CD14-positive monocyte (primary cell): ENCODE measurements at regions not wholly inside any gene's neighbourhood (a gene's known extent, or its start where the extent isn't known, plus 50 kb on each side); places are given as distances from the start of the nearest gene placed in this dataset.

Source experiments
- DNase-seq, 3 donors: peaks; one replicate each; pipeline ENCODE4 v3.0.0-alpha.2; 2011 to 2022
- H2AFZ ChIP-seq: 2 replicates; pipeline ENCODE4 v1.6.0; 2012; ENCODE audit warnings: mild to moderate bottlenecking, low read depth, low read length, inconsistent platforms; ENCODE audit not compliant: insufficient read depth, poor library complexity, severe bottlenecking
- H3K27ac ChIP-seq, 2 donors: 1 replicate in 1 of 2; 2 replicates in 1 of 2; pipeline ENCODE4 v1.5.1; 2012 to 2013; ENCODE audit warnings: low read length in 2 of 2, control low read depth in 1 of 2, inconsistent platforms in 1 of 2, low read depth in 1 of 2, mild to moderate bottlenecking in 1 of 2
- H3K27me3 ChIP-seq, 2 donors: one replicate each; pipeline versions ENCODE4 v1.6.0 to v1.6.1; 2011 to 2013; ENCODE audit warnings: low read length in 2 of 2; ENCODE audit not compliant: control insufficient read depth in 2 of 2, insufficient read depth in 2 of 2
- H3K36me3 ChIP-seq, 2 donors: replicated peaks in 1 of 2; 1 replicate in 1 of 2; 2 replicates in 1 of 2; pipeline versions ENCODE4 v1.5.1 to v1.6.1; 2012 to 2013; ENCODE audit warnings: low read length in 2 of 2, control low read depth in 1 of 2, inconsistent platforms in 1 of 2, mild to moderate bottlenecking in 1 of 2; ENCODE audit not compliant: insufficient read depth in 2 of 2, control insufficient read depth in 1 of 2
- H3K4me1 ChIP-seq, 2 donors: 1 replicate in 1 of 2; 2 replicates in 1 of 2; pipeline versions ENCODE4 v1.5.1 to v1.6.1; 2012 to 2013; ENCODE audit warnings: low read length in 2 of 2, control low read depth in 1 of 2, inconsistent platforms in 1 of 2, mild to moderate bottlenecking in 1 of 2, moderate library complexity in 1 of 2; ENCODE audit not compliant: insufficient read depth in 2 of 2, control insufficient read depth in 1 of 2
- H3K4me2 ChIP-seq: replicated peaks from 2 replicates; pipeline ENCODE3; 2012; ENCODE audit warnings: low read length, moderate library complexity, mild to moderate bottlenecking; ENCODE audit not compliant: poor library complexity, severe bottlenecking; ENCODE audit errors: extremely low read depth
- H3K4me3 ChIP-seq, 3 experiments: fragments of 200-600 bp in 1 of 3; sonication (generic) in 1 of 3; replicated peaks in 1 of 3; 1 replicate in 2 of 3; 2 replicates in 1 of 3; pipeline ENCODE4 v1.5.1; 2011 to 2013; ENCODE audit warnings: low read length in 3 of 3, mild to moderate bottlenecking in 3 of 3, control low read depth in 2 of 3, low read depth in 2 of 3, inconsistent platforms in 1 of 3, moderate library complexity in 1 of 3
- H3K79me2 ChIP-seq: 2 replicates; pipeline ENCODE4 v1.6.0; 2012; ENCODE audit warnings: mild to moderate bottlenecking, control low read depth, inconsistent platforms, low read length, moderate library complexity; ENCODE audit not compliant: insufficient read depth
- H3K9ac ChIP-seq: 2 replicates; pipeline ENCODE4 v1.6.0; 2017; ENCODE audit warnings: low read length, mild to moderate bottlenecking; ENCODE audit not compliant: insufficient read depth, poor library complexity, severe bottlenecking
- H3K9me3 ChIP-seq, 2 donors: replicated peaks in 1 of 2; 1 replicate in 1 of 2; 2 replicates in 1 of 2; pipeline versions ENCODE4 v1.5.1 to v1.6.1; 2012 to 2013; ENCODE audit warnings: low read length in 2 of 2, control low read depth in 1 of 2; ENCODE audit not compliant: control insufficient read depth in 1 of 2, insufficient read depth in 1 of 2
- H4K20me1 ChIP-seq: 2 replicates; pipeline ENCODE4 v1.6.0; 2012; ENCODE audit warnings: mild to moderate bottlenecking, low read length, control low read depth, moderate library complexity; ENCODE audit not compliant: insufficient read depth
- H3K27ac Mint-ChIP-seq, 7 donors: one replicate each; pipeline ENCODE4 v1.8.0; 2020; ENCODE audit warnings: mild to moderate bottlenecking in 7 of 7, mixed read lengths in 7 of 7, moderate library complexity in 6 of 7, inconsistent platforms in 2 of 7
- H3K27me3 Mint-ChIP-seq, 3 donors: one replicate each; pipeline ENCODE4 v1.8.0; 2021 to 2022; ENCODE audit warnings: low read depth in 3 of 3, mild to moderate bottlenecking in 3 of 3, mixed read lengths in 3 of 3, moderate library complexity in 3 of 3, inconsistent platforms in 1 of 3
- H3K36me3 Mint-ChIP-seq, 2 donors: one replicate each; pipeline ENCODE4 v1.8.0; 2020; ENCODE audit warnings: mixed read lengths in 2 of 2, inconsistent platforms in 1 of 2, mild to moderate bottlenecking in 1 of 2
- H3K4me1 Mint-ChIP-seq: one replicate; pipeline ENCODE4 v1.8.0; 2020; ENCODE audit warnings: mild to moderate bottlenecking, mixed read lengths
- H3K4me3 Mint-ChIP-seq, 2 donors: one replicate each; pipeline ENCODE4 v1.8.0; 2020; ENCODE audit warnings: mild to moderate bottlenecking in 2 of 2, mixed read lengths in 2 of 2, moderate library complexity in 1 of 2
- H3K9me3 Mint-ChIP-seq, 7 donors: one replicate each; pipeline ENCODE4 v1.8.0; 2020 to 2022; ENCODE audit warnings: mixed read lengths in 7 of 7, mild to moderate bottlenecking in 6 of 7, moderate library complexity in 6 of 7, inconsistent platforms in 2 of 7
- CTCF ChIP-seq: fragments of 200-600 bp; IDR thresholded peaks from one replicate; pipeline ENCODE4 v1.8.0; 2022; ENCODE audit warnings: antibody characterized with exemption, mild to moderate bottlenecking
- WGBS: methylation state at CpG from one replicate; pipeline ENCODE4 v1.1.5; 2013; ENCODE audit warnings: missing lambda C conversion rate; ENCODE audit not compliant: insufficient coverage; 5-methylcytosine and 5-hydroxymethylcytosine counted together
- intact Hi-C, 2 donors: fragments of 100-400 bp; cut with micrococcal nuclease; formaldehyde crosslinking; loops; one replicate each; pipeline versions ENCODE4 v1.15.0 to v1.15.1; 2023

DNA sequence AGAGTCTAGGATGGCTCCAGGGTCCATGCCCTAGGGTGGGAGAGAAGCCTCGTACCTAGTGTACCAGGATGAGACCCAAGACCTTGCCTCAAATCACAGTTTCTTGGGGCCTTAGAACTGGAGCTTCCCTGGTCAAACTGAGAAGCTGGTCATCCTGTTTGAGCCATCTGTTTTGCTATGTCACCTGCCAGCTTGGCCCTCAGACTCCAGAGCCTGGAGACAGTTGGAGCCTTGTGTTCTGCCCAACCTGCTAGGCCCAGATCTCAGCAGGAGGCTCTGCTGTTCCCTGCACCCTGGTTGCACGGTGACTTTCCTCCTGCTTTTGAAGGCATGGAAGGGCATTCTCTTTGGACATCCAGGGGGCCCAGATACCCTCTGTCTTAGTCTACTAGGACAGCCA is 206.3 kb upstream of the ATP6AP2 start:
- Histone ChIP-seq H4K20me1 (no peaks in the 10 kb centered on the region), H2AFZ (no peak overlapping the region), H3K9ac (no peak overlapping the region), H3K27me3 (no peaks in the 10 kb centered on the region), H3K36me3 (no peaks in the 10 kb centered on the region), H3K27ac (no peak overlapping the region), H3K4me1 (peaks cover under 1 to 1% of the 10 kb centered on the region in 2 donors), H3K4me3 (no peak overlapping the region), H3K9me3 (no peaks in the 10 kb centered on the region), H3K79me2 (no peaks in the 10 kb centered on the region), H3K4me2 (no peak overlapping the region)
- intact Hi-C loops = no loop called here
- H3K27ac Mint-ChIP-seq = no peak overlapping the region
- no CpG with 5 or more reads among the region's 2 CpGs for WGBS
- no peaks in the 10 kb centered on the region for H3K36me3 Mint-ChIP-seq
- no peak overlapping the region for H3K4me3 Mint-ChIP-seq
- no peak for DNase-seq
- H3K27me3 Mint-ChIP-seq = peaks cover 2 to 14% (median 3%) of the 10 kb centered on the region in 3 donors
- H3K4me1 Mint-ChIP-seq = peaks cover 13% of the 10 kb centered on the region
- H3K9me3 Mint-ChIP-seq = peaks cover 0 to 2% (median 0%) of the 10 kb centered on the region in 7 donors
- no peak for TF ChIP-seq CTCF

- peaks cover 2 to 13% (median 3%) of the 10 kb centered on the region in 3 donors for H3K27me3 Mint-ChIP-seq
- H3K9me3 ChIP-seq = no peaks in the 10 kb centered on the region
- H4K20me1 ChIP-seq = no peaks in the 10 kb centered on the region
- DNase-seq = no peak
- H2AFZ ChIP-seq = no peak overlapping the region
- H3K36me3 Mint-ChIP-seq = no peaks in the 10 kb centered on the region
- no peaks in the 10 kb centered on the region for H3K79me2 ChIP-seq
- no peaks in the 10 kb centered on the region for H3K27me3 ChIP-seq
- intact Hi-C loops = no loop called here
- H3K36me3 ChIP-seq = no peaks in the 10 kb centered on the region
- H3K4me3 Mint-ChIP-seq = no peak overlapping the region
- no peak overlapping the region for H3K4me3 ChIP-seq
- H3K4me1 Mint-ChIP-seq = peaks cover 8% of the 10 kb centered on the region
- H3K27ac ChIP-seq = no peak overlapping the region
- peaks cover 0 to 2% (median 0%) of the 10 kb centered on the region in 7 donors for H3K9me3 Mint-ChIP-seq
- H3K27ac Mint-ChIP-seq = no peak overlapping the region
- TF ChIP-seq CTCF = no peak
- H3K9ac ChIP-seq = no peak overlapping the region
- H3K4me2 ChIP-seq = no peak overlapping the region
- H3K4me1 ChIP-seq = no peaks in the 10 kb centered on the region
These were observed 207.1 kb upstream of the ATP6AP2 start for GRCh38 chrX:40373641-40374040.
